ENCODE measurements at regions not wholly inside any gene's neighbourhood (a gene's known extent, or its start where the extent isn't known, plus 50 kb on each side); places are given as distances from the start of the nearest gene placed in this dataset.

DNA sequence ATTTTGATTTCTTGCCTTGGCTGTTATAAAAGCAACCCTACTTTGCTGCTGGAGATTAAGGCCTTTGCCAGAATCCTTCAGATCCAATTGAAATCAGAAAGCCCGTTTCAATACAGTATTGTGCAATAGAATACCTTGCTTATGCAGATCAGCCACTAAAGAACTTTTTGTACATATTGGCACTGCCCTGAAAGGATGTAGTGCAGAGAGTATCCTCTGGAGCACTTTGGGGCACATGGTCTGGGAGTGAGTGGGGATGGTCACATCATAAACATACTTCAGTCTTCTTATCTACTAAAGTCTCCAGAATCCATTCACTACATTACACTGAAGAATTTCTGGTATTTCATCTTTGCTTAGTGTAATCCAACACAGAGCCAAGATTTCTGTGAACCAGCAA, 189.0 kb downstream of the CENPF start:
- TF ChIP-seq GATA3 (IDR thresholded peaks at IDR 0.05; ENCODE audit: low read depth, low read length) (no peak), GATA2 (IDR thresholded peaks at IDR 0.05; ENCODE audit: low read depth, low read length) (no peak)

DNA sequence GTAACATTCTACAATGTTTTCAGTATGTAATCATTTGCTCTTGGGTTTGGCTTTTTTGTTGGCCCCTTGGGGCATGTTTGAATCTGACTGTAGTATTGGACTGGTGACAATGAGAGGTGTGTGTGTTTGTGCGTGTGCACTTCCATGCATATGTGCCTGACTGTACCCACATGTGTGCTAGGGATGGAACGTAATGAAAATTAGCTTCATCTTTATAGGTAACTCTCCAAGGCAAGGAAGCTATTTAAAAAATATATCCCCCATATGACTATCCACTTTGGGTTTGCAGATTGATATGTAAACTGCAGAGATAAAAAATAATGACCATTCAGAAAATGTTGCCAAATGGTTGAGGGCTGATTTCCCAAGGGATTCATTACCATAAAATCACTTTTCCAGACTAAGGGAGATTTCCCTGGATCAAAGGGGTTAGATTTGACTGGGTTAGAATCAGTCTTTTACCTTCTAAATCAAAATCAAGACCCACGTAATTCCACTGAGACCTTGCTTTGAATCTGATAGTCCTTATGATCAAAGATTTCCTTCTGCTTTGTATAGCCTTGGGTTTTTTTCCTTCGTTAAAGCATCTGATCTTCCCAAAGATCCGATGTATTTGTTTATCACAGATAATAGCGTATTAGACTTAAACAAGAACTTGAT, 189.7 kb downstream of the CENPF start:
- TF ChIP-seq GATA3 (IDR thresholded peaks at IDR 0.05; ENCODE audit: low read depth, low read length) (no peak), GATA2 (IDR thresholded peaks at IDR 0.05; ENCODE audit: low read depth, low read length) (no peak)

DNA sequence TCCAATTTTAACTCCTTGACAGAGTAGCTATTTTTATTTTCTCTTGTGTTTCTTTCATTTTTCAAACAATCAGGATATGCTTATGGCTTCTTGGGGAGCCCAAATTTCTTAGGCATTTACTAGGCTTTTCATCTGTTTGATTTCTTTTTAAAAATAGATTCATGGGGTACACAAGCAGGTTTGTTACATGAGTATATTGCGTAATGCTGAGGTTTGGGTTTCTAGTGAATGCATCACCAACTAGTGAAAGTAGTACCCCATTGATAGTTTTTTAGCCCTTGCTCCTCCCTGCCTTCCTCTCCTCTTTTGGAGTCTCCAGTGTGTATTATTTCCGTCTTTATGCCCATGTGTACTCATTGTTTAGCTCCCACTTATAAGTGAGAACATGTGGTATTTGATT, 190.7 kb downstream of the CENPF start:
- TF ChIP-seq GATA2 (IDR thresholded peaks at IDR 0.05; ENCODE audit: low read depth, low read length) (no peak), GATA3 (IDR thresholded peaks at IDR 0.05; ENCODE audit: low read depth, low read length) (no peak)

DNA sequence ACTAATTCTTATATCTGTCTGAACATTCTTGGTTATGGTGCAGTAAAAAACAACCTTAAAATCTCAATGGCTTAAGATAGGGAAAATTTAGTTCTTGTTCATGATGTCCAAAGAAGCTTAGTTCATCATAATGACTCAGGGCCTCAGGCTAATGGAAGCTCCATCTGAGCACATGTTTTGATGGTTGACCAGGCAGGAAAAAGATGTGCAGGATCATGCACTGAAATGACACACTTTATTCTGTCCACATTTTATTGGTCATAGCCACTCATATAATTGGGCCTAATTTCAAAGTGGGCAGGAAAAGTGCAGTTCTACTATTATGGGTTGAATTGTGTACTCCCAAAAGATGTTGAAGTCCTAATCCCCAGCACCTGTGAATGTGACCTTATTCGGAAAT, 198.2 kb downstream of the CENPF start:
- TF ChIP-seq GATA3 (IDR thresholded peaks at IDR 0.05; ENCODE audit: low read depth, low read length) (no peak), GATA2 (IDR thresholded peaks at IDR 0.05; ENCODE audit: low read depth, low read length) (no peak)

DNA sequence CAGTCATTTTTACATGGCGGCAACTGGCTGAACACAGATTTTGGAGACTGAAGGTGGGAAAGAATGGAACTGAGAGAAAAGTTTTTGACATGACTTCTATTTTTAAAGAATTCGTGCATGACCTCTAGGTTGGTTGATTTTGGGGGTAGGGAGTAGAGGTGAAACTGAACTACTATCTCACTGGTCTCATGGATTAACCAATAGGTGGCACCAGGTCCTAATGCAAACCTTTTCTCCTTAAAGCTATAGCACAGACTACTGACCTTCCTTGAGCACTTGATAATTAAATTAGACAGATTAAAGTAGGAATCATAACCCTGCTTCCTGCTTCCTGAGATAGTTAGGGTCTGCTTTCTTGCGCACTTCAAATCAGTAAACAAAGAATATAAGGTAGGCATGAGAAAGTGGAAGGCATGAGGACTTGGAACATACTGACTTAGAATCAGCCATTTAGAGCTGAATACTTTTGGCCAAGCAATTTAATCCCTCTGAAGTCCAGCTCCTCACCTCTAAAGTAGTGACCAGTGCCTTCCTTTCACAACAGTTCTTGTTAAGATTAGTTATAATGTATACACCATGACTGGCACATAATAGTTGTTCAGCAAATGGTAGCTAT, 206.0 kb downstream of the CENPF start:
- TF ChIP-seq GATA2 (IDR thresholded peaks at IDR 0.05; ENCODE audit: low read depth, low read length) (no peak), GATA3 (IDR thresholded peaks at IDR 0.05; ENCODE audit: low read depth, low read length) (no peak)

DNA sequence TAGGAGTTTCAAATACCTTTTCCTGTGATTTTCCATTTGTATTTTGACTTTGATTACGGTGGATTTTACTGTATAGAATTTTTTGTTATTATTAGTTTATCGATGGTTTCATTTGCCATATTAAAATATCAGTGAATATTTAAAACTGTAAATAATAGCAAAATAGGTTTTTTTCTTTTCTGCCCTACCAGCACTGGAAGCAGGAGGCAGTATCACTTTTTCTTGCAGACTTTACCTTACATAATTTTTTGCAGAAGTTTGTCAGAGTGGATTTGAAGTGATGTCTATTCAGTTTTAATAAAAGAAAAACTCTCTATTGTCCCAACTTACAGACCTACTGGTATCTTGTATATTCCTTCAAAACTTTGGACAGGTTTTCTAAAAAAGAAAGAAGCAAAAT, 213.6 kb downstream of the CENPF start:
- no peak for TF ChIP-seq GATA3 (IDR thresholded peaks at IDR 0.05; ENCODE audit: low read depth, low read length)

DNA sequence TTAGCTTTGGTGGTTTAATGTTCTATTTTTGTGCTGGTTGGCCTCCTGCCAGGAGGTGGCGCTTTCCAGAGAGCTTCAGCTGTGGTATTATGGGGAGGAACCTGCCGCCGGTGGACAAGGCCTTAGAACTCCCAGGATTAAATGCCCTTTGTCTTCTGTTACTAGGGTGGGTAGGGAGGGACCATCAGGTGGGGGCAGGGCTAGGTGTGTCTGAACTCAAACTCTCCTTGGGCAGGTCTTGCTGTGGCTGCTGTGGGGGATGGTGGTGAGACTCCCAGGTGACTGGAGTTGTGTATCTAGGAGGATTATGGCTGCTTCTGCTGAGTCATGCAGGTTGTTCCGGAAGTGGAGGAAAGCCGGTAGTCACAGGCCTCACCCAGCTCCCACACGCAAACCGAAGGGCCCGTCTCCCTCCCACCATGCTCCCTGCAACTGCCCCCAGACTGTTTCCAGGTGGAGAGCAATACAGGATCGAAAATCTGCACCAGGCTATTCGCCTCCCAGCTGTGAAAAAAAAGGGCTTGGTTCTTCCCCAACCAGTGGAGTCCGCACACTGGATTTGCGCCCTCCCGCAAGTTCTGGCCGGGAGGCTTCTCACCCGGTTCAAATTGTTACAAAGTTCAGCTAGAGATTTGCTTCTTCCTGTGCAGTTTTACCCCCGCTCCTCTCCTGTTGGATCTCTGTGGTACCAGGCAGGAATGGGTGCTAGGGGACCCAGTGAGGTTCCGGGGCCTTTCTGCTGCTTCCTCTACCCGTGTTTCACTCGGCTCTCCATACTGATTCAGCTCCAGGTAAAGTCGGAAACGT, 220.5 kb downstream of the CENPF start:
- TF ChIP-seq GATA3 (IDR thresholded peaks at IDR 0.05; ENCODE audit: low read depth, low read length) (no peak), GATA2 (IDR thresholded peaks at IDR 0.05; ENCODE audit: low read depth, low read length) (no peak)

DNA sequence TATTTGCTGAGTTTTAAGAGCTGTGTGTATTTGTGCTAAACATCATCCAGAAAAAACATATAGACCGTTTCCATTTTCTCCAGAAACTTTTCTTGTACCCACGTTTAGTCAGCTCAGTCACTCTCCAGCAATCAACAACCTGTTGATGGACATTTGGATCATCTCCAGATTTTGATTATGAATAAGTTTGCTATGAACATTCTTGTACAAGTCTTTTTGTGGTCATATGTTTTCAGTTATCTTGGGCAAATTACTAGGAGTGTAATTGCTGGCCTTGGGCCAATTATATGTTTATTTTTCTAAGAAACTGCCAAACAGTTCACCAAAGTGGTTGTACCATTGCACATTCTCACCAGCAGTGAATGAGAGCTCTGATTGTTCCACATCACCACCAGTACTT, 221.8 kb downstream of the CENPF start:
- no peak for TF ChIP-seq GATA2 (IDR thresholded peaks at IDR 0.05; ENCODE audit: low read depth, low read length)

DNA sequence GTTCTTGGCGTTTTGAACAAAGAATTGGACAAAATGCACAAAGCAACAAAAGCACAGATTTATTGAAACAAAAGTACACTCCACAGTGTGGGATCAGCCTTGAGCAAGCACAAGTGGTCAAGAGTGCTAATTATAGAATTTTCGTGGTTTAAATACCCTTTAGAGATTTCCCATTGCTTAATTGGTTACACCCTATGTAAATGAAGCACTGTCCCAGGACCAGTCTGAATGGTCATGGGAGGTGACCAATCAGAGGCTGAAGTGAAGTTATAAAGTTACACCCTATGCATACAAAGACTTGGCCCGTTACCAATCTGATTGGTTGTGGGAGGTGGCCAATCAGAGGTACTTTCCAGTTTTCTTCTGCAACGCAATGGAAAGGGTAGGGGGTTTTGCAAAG, 223.6 kb downstream of the CENPF start:
- TF ChIP-seq GATA2 (IDR thresholded peaks at IDR 0.05; ENCODE audit: low read depth, low read length) (no peak), GATA3 (IDR thresholded peaks at IDR 0.05; ENCODE audit: low read depth, low read length) (no peak)

DNA sequence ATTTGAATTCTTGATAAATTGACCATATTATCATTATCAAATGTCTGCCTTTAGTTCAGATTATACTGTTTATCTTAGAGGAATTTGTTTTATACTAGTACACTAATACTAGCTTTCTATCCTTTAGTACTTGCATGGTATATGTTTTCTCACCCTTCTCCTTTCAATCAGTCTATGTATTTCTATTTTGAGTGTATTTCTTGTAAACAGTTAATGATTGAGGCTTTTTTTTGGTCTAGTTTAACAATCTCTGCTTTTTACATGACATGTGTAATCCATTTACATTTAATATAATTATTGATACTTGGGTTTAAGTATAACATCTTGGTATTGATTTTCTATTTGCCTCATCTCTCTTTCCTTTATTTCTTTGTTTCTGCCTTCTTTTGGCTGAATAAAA, 224.9 kb downstream of the CENPF start:
- TF ChIP-seq GATA2 (IDR thresholded peaks at IDR 0.05; ENCODE audit: low read depth, low read length) (no peak), GATA3 (IDR thresholded peaks at IDR 0.05; ENCODE audit: low read depth, low read length) (no peak)

DNA sequence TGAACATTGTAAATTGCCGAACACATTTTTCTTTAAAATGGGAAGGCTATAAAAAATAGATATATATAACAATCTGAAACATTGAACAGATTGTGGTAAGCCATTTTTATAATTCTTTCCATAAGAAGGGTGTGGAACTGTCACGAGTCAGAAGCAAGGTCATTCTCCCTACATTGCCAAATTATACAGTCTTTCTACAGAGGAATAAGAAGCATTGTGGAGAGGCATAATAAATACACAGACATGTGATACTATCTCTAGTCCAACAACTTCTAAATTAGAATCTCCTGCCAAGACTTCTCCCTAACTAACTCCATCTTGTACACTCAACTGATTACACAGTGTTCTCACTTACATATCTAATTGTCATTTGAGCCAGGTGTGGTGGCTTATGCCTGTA, 227.9 kb downstream of the CENPF start:
- TF ChIP-seq GATA2 (IDR thresholded peaks at IDR 0.05; ENCODE audit: low read depth, low read length), result no peak
- TF ChIP-seq GATA3 (IDR thresholded peaks at IDR 0.05; ENCODE audit: low read depth, low read length), result no peak

DNA sequence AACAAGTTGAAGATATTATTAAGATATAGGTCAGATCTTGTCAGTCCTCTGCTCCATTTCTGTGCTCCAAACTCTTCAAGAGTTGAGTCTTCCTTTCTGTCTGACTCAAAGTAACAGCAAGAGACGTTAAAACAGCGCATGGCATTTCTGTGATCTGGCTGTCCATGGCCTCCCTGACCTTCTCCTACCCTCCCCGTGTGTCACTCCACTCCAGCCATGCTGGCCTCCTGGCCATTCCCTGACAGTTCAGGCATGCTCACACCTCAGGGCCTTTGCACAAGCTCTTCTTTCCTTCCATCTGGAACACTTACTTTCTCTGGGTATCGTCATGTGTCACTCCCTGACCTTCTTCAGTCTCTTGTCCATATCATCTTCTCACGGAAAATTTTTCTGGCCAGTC, 229.0 kb downstream of the CENPF start:
- no peak for TF ChIP-seq GATA2 (IDR thresholded peaks at IDR 0.05; ENCODE audit: low read depth, low read length)
- TF ChIP-seq GATA3 (IDR thresholded peaks at IDR 0.05; ENCODE audit: low read depth, low read length), result no peak

DNA sequence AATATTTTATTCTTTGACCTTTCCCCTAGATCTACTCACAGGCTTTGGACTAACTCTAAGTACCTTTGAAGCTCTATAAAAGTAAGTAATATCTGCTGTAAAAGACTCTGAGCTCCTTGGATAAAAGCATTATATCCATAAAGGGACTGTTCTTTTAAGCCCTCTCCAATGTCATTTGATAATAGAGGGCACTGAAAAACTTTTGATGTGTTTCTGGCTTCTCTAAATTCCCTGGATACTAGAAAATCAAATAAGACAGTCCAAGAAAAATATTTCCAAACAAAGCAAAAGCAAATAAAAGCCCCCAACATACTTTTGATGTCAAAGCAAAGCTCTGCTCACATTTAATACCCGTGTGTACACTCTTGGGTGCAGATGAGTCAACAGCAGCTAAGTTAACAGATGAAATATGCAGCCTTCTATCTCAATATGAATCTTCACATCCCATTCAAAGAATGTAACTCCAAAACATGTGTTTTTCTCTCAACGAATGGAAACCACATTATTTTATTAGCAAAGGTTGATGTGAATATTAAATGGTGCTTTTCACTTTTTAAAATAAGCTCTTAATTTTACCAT, 230.3 kb downstream of the CENPF start:
- TF ChIP-seq GATA2 (IDR thresholded peaks at IDR 0.05; ENCODE audit: low read depth, low read length) (no peak), GATA3 (IDR thresholded peaks at IDR 0.05; ENCODE audit: low read depth, low read length) (no peak)

DNA sequence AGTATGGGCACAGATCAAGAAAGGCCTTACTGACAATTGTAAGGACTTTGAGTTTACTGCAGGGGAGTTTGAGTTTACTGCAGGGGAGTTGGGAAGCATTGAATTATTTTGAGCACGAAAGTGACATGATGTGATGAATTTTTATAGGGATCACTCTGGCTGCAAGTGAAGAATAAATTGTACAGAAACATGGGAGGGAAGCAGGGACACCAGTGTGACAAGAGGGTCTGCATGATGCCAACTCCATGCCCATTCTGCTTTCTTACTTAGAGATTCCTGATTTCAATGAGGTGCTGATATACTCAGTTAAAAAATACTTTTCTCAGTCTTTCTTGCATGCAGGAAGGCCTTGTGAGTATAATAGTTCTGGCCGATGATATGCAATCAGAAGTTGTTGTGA, 234.4 kb downstream of the CENPF start:
- no peak for TF ChIP-seq GATA3 (IDR thresholded peaks at IDR 0.05; ENCODE audit: low read depth, low read length)
- no peak for TF ChIP-seq GATA2 (IDR thresholded peaks at IDR 0.05; ENCODE audit: low read depth, low read length)

DNA sequence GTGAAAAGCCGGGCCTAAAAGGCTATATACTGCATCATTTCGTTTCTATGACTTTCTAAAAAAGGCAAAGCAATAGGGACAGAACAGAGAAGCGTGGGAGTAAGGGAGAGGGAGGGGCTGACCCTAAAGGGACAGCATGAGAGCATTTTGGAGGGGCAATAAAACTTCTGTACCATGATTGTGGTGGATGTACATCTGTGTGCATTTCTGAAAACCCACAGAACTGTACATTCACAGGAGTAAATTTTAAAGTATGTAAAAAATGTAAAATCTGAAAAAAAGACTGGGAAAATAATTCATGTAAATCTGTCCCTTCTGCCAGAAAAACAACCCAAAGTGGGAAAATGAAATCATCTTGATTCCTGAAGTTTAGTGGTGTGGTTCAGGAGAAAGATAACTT, 235.4 kb downstream of the CENPF start:
- TF ChIP-seq GATA2 (IDR thresholded peaks at IDR 0.05; ENCODE audit: low read depth, low read length), result no peak
- TF ChIP-seq GATA3 (IDR thresholded peaks at IDR 0.05; ENCODE audit: low read depth, low read length), result no peak
